GM18508 (cell line): ENCODE measurements at regions not wholly inside any gene's neighbourhood (a gene's known extent, or its start where the extent isn't known, plus 50 kb on each side); places are given as distances from the start of the nearest gene placed in this dataset.

Source experiments
- ATAC-seq: cut with Tn5 transposase; IDR thresholded peaks from one replicate; pipeline ENCODE4 v1.9.1; 2021; ENCODE audit warnings: moderate number of reproducible peaks; ENCODE audit not compliant: insufficient read depth, unreplicated experiment

GRCh38 chrX:20361890-20362262 lies 95.2 kb upstream of the RPS6KA3 start:
- no peak for ATAC-seq

GRCh38 chrX:20361081-20361889 lies 94.6 kb upstream of the RPS6KA3 start:
- no peak for ATAC-seq

DNA sequence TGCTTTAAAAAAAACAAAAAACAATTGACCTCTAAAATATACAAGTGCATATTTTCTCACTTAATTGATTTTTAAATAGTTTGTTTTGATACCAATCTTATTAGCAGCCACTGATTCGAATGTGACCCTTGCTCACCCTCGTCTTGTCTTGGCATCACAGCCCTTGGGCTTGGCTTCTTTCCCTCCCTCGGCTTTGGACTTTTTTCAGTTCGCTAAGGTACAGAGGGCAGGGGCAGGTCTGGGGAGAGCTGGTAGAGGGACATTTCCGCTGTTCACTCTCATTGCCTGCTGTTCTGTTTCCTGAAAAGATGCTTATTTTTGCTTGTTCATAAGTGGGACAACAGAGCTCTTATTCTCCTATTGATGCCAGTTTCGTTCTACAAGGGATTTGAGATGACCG lies 88.5 kb upstream of the RPS6KA3 start:
- ATAC-seq, result no peak

GRCh38 chrX:20354505-20354904 lies 87.8 kb upstream of the RPS6KA3 start:
- ATAC-seq, result no peak

- peak; percentile 58 for ATAC-seq
Measured at GRCh38 chrX:20352935-20353336, 86.2 kb upstream of the RPS6KA3 start.

DNA sequence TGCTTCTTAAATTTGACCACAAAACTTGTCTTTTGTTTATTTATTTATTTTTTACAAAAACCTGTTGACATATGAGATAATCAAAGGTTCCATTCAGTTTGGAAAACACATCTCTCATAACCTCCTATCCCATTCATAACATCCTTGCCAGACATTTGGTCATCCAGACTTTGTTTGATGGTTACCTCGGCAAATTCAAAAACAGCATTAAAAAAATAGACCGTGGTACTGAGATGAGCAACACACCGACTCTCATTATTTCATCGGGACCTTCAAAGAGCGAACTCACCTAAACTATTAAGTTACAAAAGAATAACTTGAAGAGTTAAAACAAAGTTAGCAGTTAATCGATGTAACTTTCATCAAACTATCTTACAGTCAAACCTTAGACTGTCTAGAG lies 85.8 kb upstream of the RPS6KA3 start:
- ATAC-seq, result peak; percentile 21

DNA sequence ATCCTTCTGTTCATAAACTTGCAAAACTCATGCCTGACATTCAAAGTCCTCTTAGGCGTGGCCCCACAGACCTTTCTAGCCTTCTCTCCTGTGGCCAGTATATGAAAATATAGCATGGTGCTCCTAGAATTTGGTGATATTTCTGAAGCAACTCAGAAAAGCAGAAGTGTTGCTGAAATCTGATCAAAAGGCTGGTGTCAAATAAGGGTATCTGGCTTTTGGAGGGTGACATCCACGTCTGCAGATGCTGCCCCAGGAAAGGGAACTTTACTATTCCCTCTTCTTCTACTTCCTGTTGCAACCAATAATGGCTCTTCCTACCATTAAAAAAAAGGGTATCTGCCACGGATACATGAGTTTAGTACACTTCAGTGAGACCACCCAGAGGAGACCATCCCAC lies 83.9 kb upstream of the RPS6KA3 start:
- ATAC-seq, result no peak

- ATAC-seq, result no peak
Measured at GRCh38 chrX:20348139-20348538, 81.4 kb upstream of the RPS6KA3 start.

DNA sequence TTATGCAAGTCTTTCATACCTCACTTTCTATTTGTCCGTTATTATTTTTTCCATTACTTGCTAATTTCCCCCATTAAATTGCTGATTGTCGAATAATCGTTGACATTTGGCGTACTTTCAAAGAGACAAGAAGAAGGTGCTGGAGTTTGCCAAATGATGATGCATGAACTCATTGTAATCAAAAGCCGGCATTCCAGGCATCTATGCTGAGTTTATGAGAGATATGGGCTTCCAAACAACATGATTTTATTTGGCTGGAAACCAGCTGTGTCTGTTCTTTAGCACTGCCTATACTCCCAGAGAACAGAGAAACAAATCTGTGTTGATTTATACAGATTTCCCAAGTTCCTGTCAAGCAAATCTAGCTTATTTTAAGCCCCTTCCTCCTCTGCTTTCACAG lies 80.8 kb upstream of the RPS6KA3 start:
- ATAC-seq, result no peak

GRCh38 chrX:20333672-20334071 lies 67.0 kb upstream of the RPS6KA3 start:
- no peak for ATAC-seq

DNA sequence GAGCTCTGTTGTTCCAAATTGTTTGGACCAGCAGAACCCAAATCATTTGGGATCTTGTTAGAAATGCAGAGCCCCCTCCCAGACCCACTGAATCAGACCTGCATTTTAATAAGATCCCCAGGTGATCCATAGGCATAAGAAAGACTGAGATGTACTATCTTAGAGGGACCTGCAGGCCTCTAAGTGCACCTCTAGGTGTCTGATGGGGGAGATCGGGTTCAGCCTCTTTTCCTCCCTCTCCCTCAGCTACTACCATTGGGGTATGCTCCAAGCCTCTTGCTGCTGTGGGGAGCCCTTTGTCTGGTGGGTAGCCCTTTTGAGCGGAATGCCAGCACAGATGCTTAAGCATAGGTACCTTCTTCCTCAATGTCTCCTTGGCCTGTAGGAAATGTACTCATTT lies 63.8 kb upstream of the RPS6KA3 start:
- ATAC-seq, result no peak

GRCh38 chrX:20329435-20329834 lies 62.7 kb upstream of the RPS6KA3 start:
- no peak for ATAC-seq

DNA sequence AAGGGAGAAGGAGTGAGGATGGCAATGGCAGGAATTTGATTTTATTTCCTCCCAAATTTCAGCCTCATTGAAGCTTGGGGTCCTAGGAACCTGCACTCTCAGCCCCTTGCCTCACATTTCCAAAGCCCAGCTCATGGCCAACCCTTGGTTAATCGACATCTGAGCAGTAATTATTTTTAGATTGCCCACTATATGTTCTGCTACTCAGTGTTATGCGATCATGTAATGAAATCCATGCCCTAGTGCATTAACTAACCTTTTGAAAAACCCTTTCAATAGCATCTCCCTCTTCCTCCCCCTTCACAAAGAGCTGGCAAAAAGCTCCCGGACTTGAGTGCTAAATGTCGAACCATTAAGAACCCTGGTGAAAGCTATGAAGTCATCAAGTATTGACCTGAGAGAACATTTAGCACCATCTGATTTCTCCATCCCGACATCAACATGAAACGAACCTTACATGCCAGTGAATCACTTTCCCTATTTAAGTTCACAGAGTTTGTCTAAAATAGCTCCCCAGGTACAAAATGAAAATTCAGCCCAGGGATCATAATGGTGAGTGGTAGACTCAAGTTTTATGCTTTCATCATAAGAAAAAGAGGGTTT lies 59.2 kb upstream of the RPS6KA3 start:
- no peak for ATAC-seq

- no peak for ATAC-seq
Measured at GRCh38 chrX:20322887-20323286, 56.2 kb upstream of the RPS6KA3 start.

DNA sequence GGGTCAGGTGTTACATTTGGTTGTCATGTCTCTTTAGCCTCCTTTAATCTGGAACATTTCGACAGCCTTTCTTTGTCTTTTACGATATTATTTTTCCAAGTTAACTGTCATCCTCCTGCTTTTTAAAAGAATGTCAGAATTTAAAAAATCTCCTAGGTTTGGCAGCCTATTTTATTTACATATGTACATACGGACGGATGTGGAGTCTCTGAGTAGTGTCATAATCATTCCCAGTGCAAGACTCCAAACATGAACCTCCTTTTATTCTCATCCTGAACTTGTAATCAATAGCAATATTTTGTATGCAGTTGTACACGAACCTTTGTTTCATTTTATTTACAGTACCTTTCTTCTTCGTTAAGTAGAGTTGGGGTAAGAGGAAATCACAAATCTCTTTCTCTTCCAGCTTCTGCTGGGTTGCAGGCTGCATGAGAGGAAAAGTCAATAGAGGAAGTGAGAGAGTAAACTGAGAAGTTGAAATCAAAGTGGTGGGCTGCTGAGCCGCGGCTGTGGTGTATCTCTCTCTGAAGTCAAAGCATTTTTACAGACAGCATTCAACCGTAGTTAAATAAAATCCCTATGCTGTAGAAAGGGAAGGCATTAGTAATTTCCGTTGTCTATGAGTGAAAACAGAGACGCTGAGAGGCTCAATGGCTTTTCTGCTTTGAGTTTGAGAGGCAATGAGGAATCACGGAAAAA lies 53.9 kb upstream of the RPS6KA3 start:
- ATAC-seq, result peak; percentile 91

- no peak for ATAC-seq
Measured at GRCh38 chrX:20319054-20319453, 52.3 kb upstream of the RPS6KA3 start.

DNA sequence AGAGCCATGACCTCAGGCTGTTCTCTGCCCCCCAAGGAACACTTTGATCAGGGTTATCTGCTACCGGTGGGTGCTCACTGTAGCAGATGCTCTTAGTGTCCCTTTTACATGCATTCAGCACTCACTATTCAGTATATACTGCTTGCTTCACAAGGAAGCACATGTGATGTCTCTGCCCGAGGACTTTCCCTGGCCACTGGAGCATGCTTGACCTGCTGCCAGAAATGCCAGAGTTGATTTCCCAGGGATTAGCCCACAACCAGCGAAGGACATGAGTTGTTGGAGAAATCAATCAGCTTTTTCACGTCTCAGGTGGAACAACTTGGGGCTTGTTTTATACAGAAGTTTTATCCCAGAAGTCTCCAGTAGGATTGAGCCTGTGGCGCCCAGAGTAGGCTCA lies 51.2 kb upstream of the RPS6KA3 start:
- ATAC-seq, result no peak
